Kidney tubule cell (primary cell): ENCODE measurements at regions not wholly inside any gene's neighbourhood (a gene's known extent, or its start where the extent isn't known, plus 50 kb on each side); places are given as distances from the start of the nearest gene placed in this dataset.

Experiments used
- DNase-seq: peaks from one replicate; pipeline ENCODE4 v3.0.0-alpha.2; 2018; ENCODE audit warnings: low spot score

DNA sequence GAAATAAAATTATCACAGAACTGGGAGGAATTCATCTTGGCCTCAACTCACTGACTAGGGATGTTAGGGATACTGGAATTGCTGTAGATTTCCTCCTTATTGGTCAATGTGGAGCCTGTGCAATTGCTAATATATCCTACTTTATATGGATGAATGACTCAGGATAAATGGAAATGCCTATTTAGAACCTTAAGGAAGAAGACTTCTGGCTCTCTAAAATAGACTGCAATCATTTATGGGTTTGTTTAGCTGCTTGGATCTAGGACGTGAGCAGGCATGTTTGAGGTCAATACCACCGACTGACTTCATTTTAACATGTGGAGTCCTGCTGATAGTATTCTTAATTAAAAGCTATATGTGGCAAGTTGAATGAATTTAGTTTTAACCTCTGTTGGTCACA lies 1040.1 kb upstream of the LRRN3 start:
- no peak for DNase-seq

DNA sequence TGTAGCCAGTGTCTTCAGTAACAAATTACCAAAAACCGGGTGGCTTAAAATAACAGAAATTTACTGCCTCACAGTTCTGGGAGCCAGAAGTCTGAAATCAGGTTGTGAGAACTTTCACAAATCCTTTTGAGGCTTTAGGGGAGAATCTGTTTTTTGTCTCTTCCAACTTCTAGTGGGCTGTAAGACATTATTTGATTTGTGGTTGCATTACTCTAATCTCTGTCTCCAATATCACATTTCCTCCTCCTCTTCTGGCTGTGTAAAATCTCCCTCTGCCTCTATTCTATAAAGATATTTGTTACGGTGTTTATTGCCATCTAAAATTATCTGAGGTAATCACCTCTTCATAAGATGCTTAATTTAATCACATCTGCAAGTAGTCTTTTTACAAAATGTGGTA lies 1039.6 kb upstream of the LRRN3 start:
- DNase-seq: no peak

DNA sequence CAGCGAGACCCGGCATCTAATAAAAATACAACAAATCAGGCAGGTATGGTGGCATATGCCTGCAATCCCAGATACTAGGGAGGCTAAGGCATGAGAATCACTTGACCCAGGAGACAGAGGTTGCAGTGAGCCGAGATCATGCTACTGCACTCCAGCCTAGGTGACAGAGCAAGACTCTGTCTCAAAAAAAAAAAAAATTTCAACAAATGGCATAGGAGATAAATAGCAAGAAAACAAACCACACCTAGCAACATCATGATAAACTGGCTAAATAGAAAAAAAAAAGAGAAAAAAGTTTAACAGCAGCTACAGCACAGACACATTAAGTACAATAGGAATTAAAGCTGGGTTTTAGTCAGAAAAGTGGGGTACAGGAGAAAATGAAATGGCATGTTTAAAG lies 1034.6 kb upstream of the LRRN3 start:
- no peak for DNase-seq

DNA sequence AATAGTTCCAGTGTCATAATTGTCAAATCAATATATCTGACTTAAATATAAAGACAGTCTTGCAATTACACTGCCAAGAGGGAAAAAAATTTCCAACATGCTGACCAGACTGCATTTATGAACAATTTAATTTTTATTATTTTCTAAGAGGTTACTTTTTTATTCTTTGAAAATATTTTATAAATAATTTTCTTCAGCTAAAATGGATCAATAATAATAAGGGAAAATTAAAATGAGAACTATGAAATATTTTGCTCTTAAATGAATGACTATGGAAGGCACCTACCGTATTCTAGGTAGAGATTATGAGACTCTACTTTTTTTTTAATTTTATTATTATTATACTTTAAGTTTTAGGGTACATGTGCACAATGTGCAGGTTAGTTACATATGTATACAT lies 1032.5 kb upstream of the LRRN3 start:
- DNase-seq: no peak

DNA sequence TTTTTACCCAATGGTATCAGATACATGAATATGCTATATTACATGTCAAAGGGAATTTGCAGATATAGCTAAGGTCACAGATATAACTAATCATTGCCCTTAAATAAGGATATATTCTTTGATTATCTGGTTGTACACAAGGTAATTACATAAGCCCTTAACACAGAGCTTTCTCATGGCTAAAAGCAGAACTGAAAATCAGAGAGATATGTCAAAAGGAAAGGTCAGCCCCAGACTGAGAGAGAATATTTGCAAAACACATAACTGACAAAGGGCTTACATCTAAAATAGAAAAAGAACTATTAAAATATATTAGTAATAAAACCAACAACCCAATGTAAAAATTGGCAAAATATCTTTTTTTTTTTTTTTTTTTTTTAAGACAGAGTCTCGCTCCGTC lies 1029.5 kb upstream of the LRRN3 start:
- DNase-seq: no peak

DNA sequence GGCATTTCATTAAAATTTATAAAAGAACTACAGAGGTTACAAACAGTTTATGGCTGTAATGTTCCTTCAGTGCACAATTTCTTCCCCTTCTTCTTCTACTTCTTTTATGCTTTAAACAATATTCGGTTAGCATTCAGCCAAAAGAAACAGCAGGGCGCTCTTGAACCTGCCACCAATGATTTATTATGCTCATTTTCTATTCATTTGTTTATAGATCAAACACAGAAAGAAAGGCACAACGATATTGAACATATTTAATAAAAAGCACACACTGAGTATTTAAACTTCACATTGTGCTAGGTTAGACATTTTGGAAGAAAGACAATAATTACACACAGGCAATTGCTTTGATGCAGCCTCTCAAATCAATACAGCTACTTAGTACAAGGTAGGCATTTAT lies 1025.8 kb upstream of the LRRN3 start:
- no peak for DNase-seq

DNA sequence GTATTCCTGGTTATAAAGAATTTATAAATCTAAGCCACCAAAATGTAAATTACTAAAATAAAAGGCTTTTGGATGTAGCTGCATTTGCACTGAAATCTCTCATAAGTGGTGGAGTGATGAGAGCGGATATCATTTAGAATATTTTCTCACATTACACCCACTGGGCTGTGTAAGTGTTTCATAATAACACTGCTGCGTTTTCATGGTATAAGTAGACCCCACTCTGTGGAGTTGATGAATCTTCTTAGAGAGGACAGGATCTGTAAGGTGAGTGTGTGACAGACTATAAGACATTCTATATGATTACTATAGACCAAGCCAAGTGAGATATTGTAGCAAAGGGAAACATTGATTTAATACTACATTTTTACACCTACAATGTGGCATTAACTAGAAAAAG lies 1024.1 kb upstream of the LRRN3 start:
- no peak for DNase-seq

DNA sequence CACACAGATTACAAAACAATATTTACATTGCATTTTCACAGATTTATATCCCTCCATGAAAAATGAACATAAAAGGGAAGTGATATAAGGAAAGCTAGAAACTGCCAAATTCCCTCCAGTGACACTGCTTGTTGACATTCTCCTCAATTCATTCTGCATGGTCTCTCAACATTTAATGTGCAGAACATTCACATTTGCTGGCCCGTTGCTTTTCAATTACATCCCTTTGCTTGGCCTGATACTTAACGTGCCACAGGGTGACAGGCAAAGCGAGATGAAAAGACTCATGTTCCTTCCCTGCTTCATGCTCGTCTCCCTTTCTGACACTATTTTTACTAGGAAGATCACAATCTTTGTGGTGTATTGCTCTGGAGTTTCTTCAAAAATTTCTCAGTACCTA lies 1019.7 kb upstream of the LRRN3 start:
- no peak for DNase-seq

DNA sequence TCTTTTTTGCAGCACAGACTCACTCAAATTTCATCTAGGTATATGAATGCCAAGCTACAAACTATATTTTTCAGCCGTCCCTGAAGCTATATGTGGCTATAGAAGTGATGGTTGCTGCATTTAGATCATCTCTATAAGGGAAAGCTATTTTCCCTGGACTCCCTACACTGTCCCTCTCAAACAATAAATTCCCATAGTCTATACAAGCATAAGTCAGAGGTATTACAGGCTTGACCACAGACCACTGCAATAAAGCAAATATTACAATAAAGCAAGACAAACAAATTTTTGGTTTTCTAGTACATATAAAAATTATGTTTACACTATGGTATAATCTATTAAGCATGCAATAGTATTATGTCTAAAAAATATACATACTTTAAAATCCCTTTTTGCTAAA lies 1015.5 kb upstream of the LRRN3 start:
- no peak for DNase-seq

DNA sequence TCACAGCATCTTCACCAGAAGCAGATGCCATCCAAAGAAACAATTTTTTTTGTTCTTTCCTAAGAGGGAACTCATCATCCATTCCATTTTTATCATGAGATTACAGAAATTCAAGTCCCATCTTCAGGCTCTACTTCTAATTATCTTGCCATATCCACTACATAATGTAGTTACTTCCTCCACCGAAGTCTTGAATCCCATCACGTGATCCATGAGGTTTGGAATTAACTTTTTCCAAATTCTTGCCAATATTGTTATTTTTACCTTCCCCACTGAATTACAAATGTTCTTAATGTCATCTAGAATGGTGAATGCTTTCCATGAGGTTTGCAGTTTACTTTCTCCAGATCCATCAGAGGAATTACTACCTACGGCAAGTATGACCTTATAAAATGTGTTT lies 1014.7 kb upstream of the LRRN3 start:
- DNase-seq: no peak

DNA sequence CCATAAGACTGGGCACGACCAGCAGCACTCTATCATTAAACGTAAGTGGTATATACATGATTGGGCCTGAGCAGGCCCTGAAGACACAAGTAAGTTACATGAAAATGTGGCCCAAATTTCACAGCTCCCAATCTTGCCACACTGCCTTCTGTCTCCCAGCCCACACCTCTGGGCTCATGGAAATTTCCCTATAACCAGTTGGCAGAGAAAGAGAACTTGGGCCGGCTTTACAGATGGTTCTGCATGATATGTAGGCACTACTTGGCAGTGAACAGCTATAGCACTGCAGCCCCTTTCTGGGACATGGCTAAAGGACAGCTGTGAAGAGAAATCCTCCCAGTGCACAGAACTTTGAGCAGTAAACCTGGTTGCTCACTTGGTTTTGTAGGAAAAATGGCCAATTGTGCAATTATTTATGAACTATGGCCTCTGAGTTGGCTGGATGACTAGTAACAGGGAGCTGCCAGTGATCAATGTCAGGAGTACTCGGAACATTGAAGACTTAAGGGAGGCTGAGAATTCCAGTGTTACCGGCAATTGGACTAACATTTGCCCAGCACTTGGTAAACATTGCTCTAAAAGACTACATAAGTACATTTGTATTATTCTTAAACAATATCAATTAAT lies 1006.6 kb upstream of the LRRN3 start:
- no peak for DNase-seq

DNA sequence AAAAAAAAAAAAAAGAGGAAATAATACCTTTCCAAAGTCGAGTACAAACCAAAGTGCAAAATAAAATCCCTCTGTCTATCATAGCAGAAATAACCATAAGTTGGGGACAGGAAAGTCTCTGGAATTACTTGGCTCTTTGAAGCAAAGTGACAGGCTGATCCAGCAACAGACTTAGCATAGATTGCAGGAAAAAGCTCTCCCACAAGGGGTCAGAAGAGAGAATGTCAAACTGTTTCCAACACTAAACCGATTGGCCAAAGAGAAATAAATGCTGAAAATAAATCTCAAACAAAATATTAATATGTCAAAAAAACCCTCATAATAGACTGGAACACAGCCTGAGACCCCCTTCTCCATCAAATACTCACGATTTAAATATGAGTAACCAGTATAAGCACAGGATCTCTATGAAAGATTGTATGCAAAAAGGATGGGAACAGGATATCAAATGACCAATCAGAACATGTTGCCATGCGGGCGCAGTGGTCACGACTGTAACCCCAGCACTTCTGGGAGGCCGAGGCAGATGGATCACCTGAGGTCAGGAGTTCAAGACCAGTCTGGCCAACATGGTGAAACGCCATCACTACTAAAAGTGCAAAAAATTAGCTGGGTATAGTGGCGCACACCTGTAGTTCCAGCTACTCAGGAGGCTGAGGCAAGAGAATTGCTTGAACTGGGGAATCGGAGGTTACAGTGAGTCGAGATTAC lies 1000.7 kb upstream of the LRRN3 start:
- DNase-seq: peak; percentile 33

DNA sequence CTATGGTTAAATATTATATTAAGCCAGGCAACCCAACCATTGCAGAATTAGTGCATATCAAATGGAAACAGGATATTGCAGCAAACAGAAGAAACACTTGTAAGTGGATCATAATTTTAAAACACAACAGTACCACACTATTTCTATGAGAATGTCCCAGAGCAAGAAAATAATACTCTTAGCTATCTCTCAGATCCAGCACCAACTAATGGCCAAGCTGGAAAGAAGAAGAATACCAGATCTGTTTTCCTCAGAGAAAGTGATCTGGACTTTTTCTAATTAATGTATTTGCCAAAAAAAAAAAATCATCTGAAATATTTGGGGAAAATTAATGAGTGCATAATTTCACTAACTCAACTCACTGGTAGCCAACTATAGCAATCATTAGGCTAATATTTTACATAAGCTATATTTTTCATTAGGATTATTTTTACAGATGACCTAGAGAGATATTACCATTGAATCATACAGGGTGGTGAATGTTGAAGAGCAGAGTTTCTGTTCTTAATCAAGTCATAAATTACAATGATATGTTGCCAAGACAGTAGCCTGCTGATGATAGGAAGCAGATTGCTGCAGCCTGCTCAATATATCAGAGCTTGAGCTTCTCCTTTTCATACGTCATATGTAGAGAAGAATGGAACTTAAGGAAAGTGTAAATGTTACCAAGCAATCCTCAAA lies 995.4 kb upstream of the LRRN3 start:
- no peak for DNase-seq

DNA sequence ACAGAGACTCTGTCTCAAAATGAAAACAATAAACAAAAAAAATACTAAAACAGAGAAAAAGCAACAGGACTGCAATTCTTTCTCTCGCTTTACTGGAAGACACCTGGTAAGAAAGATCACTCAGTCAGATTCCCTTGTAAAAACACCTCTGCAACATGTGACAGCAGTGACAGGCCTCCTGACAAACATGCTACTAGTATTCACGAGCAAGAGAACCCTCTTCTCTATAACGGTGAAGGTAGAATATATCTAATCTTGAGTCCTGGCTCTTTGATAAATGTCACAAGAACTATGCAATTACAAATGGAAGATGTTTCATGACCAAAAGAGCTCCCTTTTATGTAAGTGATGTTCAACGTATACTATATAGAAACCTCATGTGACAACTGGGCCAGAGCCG lies 986.7 kb upstream of the LRRN3 start:
- DNase-seq: no peak

DNA sequence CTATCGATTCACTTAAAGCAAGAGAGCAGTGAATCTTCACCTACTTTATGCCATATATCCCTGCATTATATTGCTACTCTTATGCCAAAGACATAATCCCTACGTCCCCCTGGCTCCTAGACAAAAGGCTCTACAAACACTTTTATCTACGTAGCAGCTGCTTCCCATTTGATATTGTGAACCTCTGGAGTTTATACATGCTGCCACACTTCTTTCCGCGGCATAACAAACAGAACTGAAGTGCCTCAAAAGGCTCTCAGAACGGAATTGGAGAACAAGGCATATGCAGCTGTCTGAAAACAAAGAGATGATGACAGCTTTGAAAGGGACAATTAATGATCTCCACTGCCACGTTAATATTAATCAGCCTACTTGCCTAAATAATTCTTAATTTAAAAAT lies 985.6 kb upstream of the LRRN3 start:
- no peak for DNase-seq

DNA sequence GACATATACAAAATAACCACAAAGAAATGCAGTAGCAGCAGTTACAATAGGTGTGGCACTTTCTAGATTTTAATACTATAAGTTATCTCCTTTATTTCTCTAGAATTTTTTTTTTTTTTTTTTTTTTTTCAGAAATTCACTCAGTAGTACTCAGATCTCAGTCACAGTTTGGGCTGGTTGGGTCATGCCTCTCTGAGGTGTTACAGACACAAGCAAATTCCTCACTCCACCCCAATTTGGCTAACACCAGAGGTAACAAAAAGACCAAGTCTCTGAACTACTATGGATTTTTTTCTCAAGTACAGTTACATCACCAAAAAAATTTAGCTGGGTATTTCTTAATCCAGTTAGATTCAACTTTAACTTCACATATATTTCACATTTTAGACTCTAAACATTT lies 985.1 kb upstream of the LRRN3 start:
- DNase-seq: no peak

DNA sequence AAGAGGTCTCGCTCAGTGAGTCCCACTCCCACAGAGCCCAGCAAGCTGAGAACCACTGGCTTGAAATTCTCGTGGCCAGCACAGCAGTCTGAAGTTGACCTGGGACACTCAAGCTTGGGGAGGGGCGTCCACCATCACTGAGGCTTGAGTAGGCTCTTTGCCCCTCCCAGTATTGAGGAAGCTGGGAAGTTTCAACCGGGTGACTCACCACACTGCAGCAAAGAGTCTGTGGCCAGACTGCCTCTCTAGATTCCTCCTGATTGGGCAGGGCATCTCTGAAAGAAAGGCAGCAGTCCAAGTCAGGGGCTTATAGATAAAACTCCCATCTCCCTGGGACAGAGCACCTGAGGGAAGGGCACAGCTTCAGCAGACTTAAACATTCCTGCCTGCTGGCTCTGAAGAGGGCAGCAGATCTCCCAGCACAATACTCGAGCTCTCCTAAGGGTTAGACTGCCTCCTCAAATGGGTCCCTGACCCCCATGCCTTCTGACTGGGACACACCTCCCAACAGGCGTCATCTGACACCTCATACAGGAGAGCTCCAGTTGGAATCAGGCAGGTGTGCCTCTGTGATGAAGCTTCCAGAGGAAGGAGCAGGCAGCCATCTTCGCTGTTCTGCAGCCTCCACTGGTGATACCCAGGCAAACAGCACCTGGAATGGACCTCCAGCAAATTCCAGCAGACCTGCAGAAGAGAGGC lies 970.9 kb upstream of the LRRN3 start:
- peak; percentile 65 for DNase-seq

DNA sequence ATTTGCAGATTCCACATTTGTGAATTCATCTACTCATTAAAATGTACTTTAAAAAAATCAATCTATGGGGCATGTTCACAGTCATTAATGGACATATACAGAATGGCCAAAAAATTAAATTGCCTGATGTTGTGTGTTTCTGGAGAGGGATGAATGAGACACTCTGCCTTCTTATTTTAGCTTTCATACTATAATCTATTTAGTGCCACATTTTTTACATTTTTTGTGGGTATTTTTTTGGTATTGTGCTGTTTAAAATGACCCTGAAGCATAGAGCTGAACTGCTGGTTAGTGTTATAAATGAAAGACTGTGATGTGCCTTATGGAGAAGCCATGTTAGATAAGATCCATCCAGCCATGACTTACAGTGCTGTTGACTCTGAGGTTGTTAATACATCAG lies 961.8 kb upstream of the LRRN3 start:
- no peak for DNase-seq

DNA sequence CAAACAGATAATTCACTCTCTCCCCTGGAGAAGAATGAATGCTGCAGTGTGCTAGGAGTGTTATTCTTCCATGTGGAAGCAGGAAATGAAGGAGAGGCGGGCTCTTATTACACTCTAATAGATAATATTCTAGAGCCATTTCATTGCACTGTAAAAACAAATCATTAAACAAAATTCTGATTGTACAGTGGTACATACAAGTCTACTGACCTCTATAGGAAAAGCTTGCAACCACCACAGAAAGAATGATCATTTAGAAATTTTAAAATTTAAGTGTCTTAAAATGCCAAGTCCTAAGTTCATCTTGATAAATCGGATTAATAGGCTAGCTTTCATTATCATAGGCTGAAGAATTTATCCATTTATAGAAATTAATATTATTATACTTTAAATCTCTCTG lies 960.3 kb upstream of the LRRN3 start:
- DNase-seq: no peak

DNA sequence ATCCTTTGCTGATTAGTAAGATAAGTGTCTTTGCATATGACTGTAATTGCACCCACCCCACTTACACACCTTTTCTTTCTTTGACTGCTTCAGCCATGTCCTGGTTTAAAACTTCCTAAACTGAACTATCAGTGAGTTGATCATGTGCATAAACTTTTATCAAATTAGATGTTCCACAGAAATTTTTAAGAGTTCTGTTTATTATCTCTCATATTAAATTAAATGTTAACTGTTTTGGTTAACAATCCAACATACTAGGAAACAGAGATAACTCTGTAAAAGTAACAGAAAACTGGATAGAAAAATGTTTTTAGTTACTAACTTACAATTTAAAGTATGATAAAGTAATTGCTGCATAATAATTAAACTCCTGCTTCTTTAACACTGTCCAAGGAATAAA lies 959.6 kb upstream of the LRRN3 start:
- no peak for DNase-seq

DNA sequence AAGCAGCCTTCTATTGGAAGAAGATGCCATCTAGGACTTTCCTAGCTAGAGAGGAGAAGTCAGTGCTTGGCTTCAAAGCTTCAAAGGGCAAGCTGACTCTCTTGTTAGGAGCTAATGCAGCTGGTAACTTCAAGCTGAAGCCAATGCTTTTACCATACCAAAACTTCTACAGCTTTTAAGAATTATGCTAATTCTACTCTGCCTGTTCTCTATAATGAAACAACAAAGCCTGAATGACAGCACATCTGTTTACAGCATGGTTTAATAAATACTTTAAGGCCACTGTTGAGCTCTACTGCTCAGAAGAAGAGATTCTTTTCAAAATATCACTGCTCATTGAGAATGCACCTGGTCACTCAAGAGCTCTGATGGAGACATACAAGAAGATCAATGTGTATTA lies 951.9 kb upstream of the LRRN3 start:
- no peak for DNase-seq

DNA sequence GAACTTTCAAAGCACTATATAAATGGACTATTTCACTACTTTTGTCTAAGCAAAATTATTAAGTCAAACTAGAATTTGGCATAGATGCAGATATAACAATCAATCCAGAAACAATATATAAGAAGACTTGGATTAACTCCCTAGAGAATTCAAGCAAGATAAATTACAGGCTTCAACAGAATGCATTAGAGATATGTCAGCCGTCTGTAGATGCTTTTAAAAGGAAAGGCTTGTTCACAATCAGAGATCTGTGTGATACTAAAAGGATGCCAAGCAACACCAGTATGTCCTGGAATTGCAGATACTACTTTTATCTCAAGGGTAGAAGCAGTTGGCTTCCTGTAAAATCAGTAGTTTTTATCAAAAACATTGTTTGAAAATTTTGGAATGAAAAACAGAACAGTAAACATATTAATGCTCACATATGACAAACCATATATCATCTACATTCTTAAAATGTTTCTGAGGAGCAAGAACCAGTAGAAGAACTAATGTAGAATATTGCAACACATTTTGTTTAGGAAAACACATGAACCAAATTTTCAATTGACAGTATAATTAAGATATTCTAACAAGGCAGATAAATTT lies 947.9 kb upstream of the LRRN3 start:
- DNase-seq: no peak

DNA sequence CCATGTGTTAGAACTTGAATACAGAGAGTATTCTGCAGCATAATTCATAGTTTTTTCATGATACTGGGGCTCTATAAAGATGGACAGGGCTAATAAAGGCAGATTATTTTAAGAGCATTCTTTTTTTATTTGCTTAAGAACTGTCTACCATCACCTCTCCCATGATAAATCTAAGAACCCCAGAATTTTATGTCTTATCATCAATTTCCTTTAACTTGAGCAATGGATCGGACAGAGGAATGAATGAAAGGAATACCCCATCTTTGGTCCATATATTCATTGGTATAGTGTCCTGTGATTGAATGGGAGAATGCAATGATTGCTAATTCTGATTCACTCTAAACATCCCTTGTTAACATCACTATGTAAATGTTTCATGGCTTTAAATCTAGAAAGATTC lies 946.3 kb upstream of the LRRN3 start:
- DNase-seq: no peak
